CD4-positive, CD25-positive, alpha-beta regulatory T cell (primary cell): ENCODE measurements at regions not wholly inside any gene's neighbourhood (a gene's known extent, or its start where the extent isn't known, plus 50 kb on each side); places are given as distances from the start of the nearest gene placed in this dataset.

Experiments used
- ATAC-seq, 2 donors: fragments of 150-1000 bp; cut with Tn5 transposase; one replicate each; pipeline ENCODE4 v1.10.0; 2021; ENCODE audit warnings: low read depth in 2 of 2, moderate number of reproducible peaks in 2 of 2, moderate library complexity in 1 of 2
- DNase-seq, 3 donors: peaks; one replicate each; pipeline versions ENCODE4 v3.0.0 to v3.0.0-alpha.2; 2012 to 2022; ENCODE audit warnings: mixed read lengths in 1 of 3
- H3K27ac ChIP-seq: one replicate; pipeline ENCODE4 v1.7.0; 2013; ENCODE audit warnings: mild to moderate bottlenecking, low read length; ENCODE audit not compliant: insufficient read depth, poor library complexity, severe bottlenecking
- H3K27me3 ChIP-seq: one replicate; pipeline ENCODE4 v1.7.0; 2013; ENCODE audit warnings: low read length; ENCODE audit not compliant: control insufficient read depth, insufficient read depth
- H3K36me3 ChIP-seq: one replicate; pipeline ENCODE4 v1.7.0; 2013; ENCODE audit warnings: mild to moderate bottlenecking, low read length, moderate library complexity; ENCODE audit not compliant: control insufficient read depth, insufficient read depth
- H3K4me1 ChIP-seq: 2 replicates; pipeline ENCODE4 v1.7.0; 2013; ENCODE audit warnings: mild to moderate bottlenecking, low read length; ENCODE audit not compliant: insufficient read depth, control insufficient read depth, poor library complexity, severe bottlenecking
- H3K4me3 ChIP-seq: one replicate; pipeline ENCODE4 v1.7.0; 2013; ENCODE audit warnings: low read depth, mild to moderate bottlenecking, low read length, moderate library complexity
- H3K9me3 ChIP-seq, 2 experiments: 1 replicate in 1 of 2; 2 replicates in 1 of 2; pipeline ENCODE4 v1.7.0; 2013; ENCODE audit warnings: low read length in 2 of 2, mild to moderate bottlenecking in 1 of 2, moderate library complexity in 1 of 2; ENCODE audit not compliant: control insufficient read depth in 2 of 2
- H3K27ac Mint-ChIP-seq, 3 donors: one replicate each; pipeline ENCODE4 v1.8.0; 2020 to 2022; ENCODE audit warnings: mild to moderate bottlenecking in 3 of 3, mixed read lengths in 3 of 3, moderate library complexity in 2 of 3
- H3K27me3 Mint-ChIP-seq: one replicate; pipeline ENCODE4 v1.8.0; 2022; ENCODE audit warnings: mild to moderate bottlenecking, mixed read lengths
- H3K36me3 Mint-ChIP-seq: one replicate; pipeline ENCODE4 v1.8.0; 2020; ENCODE audit warnings: mixed read lengths
- H3K4me1 Mint-ChIP-seq, 4 donors: one replicate each; pipeline ENCODE4 v1.8.0; 2020 to 2022; ENCODE audit warnings: mixed read lengths in 4 of 4, mild to moderate bottlenecking in 1 of 4
- H3K4me3 Mint-ChIP-seq, 4 donors: one replicate each; pipeline ENCODE4 v1.8.0; 2020 to 2022; ENCODE audit warnings: mild to moderate bottlenecking in 4 of 4, mixed read lengths in 4 of 4, moderate library complexity in 3 of 4
- H3K9me3 Mint-ChIP-seq, 7 donors: one replicate each; pipeline ENCODE4 v1.8.0; 2020 to 2022; ENCODE audit warnings: mixed read lengths in 7 of 7, mild to moderate bottlenecking in 3 of 7, moderate library complexity in 2 of 7

DNA sequence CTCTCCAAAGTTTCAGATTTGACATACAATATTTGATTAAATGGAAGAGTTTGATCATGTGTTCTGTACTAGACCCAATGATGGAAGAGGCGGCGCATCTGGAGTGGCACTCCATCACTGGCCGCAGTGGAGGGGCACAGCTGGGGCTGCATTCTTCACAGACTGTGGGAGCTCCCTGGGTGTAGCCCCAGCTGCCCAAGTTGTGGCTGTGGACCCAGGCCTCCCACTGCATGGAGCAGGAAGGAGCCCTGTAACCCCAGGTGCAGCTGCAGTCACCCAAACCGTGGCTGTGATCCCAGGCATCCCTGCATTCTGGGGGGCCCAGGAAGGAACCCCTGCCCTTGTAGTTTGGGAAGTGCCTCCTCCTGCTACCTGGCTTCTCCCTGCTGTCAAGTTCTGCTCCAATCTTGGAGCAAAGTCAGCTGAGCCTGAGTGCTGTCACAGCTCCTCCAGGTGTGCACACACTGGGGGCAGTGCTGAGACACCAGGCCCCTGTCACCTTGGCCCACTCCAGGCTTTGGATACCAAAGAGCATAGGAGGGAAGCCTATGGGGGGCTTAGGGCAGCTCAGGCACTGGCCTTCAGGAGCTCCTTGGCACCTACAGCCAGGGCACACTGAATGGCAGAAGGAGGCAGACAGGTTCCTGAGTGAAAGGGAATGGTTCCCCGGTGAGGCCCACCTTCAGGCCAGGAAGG, 651.9 kb upstream of the BCHE start:
- DNase-seq (no peak), ATAC-seq (no peak)
- no peak overlapping the region for H3K27ac Mint-ChIP-seq
- H3K9me3 Mint-ChIP-seq: peaks cover 1 to 12% (median 3%) of the 10 kb centered on the region in 7 donors
- no peaks in the 10 kb centered on the region for H3K4me1 ChIP-seq
- no peaks in the 10 kb centered on the region for H3K27me3 Mint-ChIP-seq
- H3K27me3 ChIP-seq: no peaks in the 10 kb centered on the region
- H3K4me3 Mint-ChIP-seq: no peak overlapping the region
- peaks cover 0 to 21% of the 10 kb centered on the region in 2 experiments for H3K9me3 ChIP-seq
- no peak overlapping the region for H3K4me3 ChIP-seq
- no peaks in the 10 kb centered on the region for H3K36me3 ChIP-seq
- no peak overlapping the region for H3K27ac ChIP-seq
- H3K4me1 Mint-ChIP-seq: no peaks in the 10 kb centered on the region
- no peaks in the 10 kb centered on the region for H3K36me3 Mint-ChIP-seq

DNA sequence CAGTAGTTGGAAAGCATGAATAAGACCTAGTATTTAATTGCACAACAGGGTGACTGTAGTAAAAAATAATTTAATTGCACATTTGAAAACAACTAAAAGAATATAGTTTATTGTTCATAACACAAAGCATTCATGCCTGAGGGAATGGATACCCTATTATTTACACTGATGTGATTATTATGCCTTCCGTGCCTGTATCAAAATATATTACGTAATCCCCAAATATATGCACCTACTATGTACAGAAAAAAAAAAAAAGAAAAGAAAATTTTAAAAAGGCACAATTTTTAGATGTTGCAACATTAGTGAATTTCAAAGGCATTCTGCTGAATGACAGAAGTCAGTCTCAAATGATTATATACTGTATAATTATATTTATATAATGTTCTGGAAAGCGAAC, 647.2 kb upstream of the BCHE start:
- Mint-ChIP-seq H3K36me3 (no peaks in the 10 kb centered on the region), H3K4me3 (no peak overlapping the region), H3K9me3 (peaks cover 0 to 25% (median 4%) of the 10 kb centered on the region in 7 donors), H3K4me1 (no peaks in the 10 kb centered on the region), H3K27me3 (no peaks in the 10 kb centered on the region), H3K27ac (no peak overlapping the region)
- DNase-seq (no peak), ATAC-seq (no peak)
- Histone ChIP-seq H3K27me3 (no peaks in the 10 kb centered on the region), H3K36me3 (no peaks in the 10 kb centered on the region), H3K4me1 (no peaks in the 10 kb centered on the region), H3K27ac (no peak overlapping the region), H3K9me3 (peaks cover 0 to 8% of the 10 kb centered on the region in 2 experiments), H3K4me3 (no peak overlapping the region)

GRCh38 chr3:166481340-166481739, 644.1 kb upstream of the BCHE start:
- no peak for ATAC-seq
- no peaks in the 10 kb centered on the region for H3K36me3 ChIP-seq
- no peak overlapping the region for H3K27ac ChIP-seq
- no peak overlapping the region for H3K4me3 ChIP-seq
- no peaks in the 10 kb centered on the region for H3K4me1 Mint-ChIP-seq
- peaks cover 0 to 8% of the 10 kb centered on the region in 2 experiments for H3K9me3 ChIP-seq
- H3K27me3 Mint-ChIP-seq: no peaks in the 10 kb centered on the region
- H3K36me3 Mint-ChIP-seq: no peaks in the 10 kb centered on the region
- no peaks in the 10 kb centered on the region for H3K27me3 ChIP-seq
- no peaks in the 10 kb centered on the region for H3K4me1 ChIP-seq
- H3K9me3 Mint-ChIP-seq: peaks cover 2 to 33% (median 6%) of the 10 kb centered on the region in 7 donors
- no peak overlapping the region for H3K4me3 Mint-ChIP-seq
- no peak for DNase-seq
- H3K27ac Mint-ChIP-seq: no peak overlapping the region

GRCh38 chr3:166478356-166478755, 641.1 kb upstream of the BCHE start:
- peaks cover 0 to 22% (median 4%) of the 10 kb centered on the region in 7 donors for H3K9me3 Mint-ChIP-seq
- Histone ChIP-seq H3K4me1 (no peaks in the 10 kb centered on the region), H3K4me3 (no peak overlapping the region), H3K27ac (no peak overlapping the region), H3K27me3 (no peaks in the 10 kb centered on the region), H3K9me3 (peaks cover 0 to 8% of the 10 kb centered on the region in 2 experiments), H3K36me3 (no peaks in the 10 kb centered on the region)
- no peak for DNase-seq
- ATAC-seq: no peak
- H3K27me3 Mint-ChIP-seq: no peaks in the 10 kb centered on the region
- H3K27ac Mint-ChIP-seq: no peak overlapping the region
- H3K4me3 Mint-ChIP-seq: no peak overlapping the region
- H3K36me3 Mint-ChIP-seq: no peaks in the 10 kb centered on the region
- no peaks in the 10 kb centered on the region for H3K4me1 Mint-ChIP-seq

- Mint-ChIP-seq H3K27ac (no peak overlapping the region), H3K9me3 (peaks cover 0 to 5% (median 0%) of the 10 kb centered on the region in 7 donors), H3K27me3 (no peaks in the 10 kb centered on the region), H3K4me1 (no peaks in the 10 kb centered on the region), H3K4me3 (no peak overlapping the region), H3K36me3 (no peaks in the 10 kb centered on the region)
- no peak overlapping the region for H3K4me3 ChIP-seq
- no peaks in the 10 kb centered on the region for H3K4me1 ChIP-seq
- DNase-seq: no peak
- no peak for ATAC-seq
- H3K9me3 ChIP-seq: peaks cover 0 to 8% of the 10 kb centered on the region in 2 experiments
- H3K27me3 ChIP-seq: no peaks in the 10 kb centered on the region
- no peaks in the 10 kb centered on the region for H3K36me3 ChIP-seq
- no peak overlapping the region for H3K27ac ChIP-seq
These were observed 636.3 kb upstream of the BCHE start for GRCh38 chr3:166473501-166473900.

DNA sequence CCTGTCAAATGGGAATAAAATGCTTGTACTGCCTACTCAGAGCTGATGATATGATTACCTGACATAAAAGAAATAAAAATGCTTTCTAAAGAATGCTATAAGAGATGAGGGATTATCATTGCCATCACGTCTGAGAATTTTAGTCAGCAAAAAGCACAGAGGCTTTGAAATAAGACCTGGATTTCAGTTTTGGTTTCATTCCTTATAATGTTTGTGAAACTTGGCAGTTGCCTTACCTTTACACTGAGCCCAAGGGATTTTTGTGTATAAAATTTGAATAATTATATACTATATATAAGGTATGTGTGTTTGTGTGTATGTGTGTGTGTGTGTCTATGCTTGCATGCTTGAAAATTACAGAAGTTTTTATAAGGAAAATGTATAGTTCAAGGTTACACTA, 634.8 kb upstream of the BCHE start:
- Mint-ChIP-seq H3K4me1 (no peaks in the 10 kb centered on the region), H3K36me3 (no peaks in the 10 kb centered on the region), H3K27ac (no peak overlapping the region), H3K27me3 (no peaks in the 10 kb centered on the region), H3K4me3 (no peak overlapping the region), H3K9me3 (peaks cover 0 to 4% (median 0%) of the 10 kb centered on the region in 7 donors)
- Histone ChIP-seq H3K27ac (no peak overlapping the region), H3K27me3 (no peaks in the 10 kb centered on the region), H3K4me1 (no peaks in the 10 kb centered on the region), H3K9me3 (no peaks in the 10 kb centered on the region), H3K36me3 (no peaks in the 10 kb centered on the region), H3K4me3 (no peak overlapping the region)
- DNase-seq: no peak
- no peak for ATAC-seq

GRCh38 chr3:166471074-166471767, 634.0 kb upstream of the BCHE start:
- H3K27me3 ChIP-seq: no peaks in the 10 kb centered on the region
- H3K9me3 ChIP-seq: no peaks in the 10 kb centered on the region
- H3K4me3 Mint-ChIP-seq: no peak overlapping the region
- H3K4me1 Mint-ChIP-seq: no peaks in the 10 kb centered on the region
- no peaks in the 10 kb centered on the region for H3K36me3 Mint-ChIP-seq
- H3K27me3 Mint-ChIP-seq: no peaks in the 10 kb centered on the region
- no peaks in the 10 kb centered on the region for H3K4me1 ChIP-seq
- no peaks in the 10 kb centered on the region for H3K36me3 ChIP-seq
- no peak for ATAC-seq
- no peak overlapping the region for H3K27ac ChIP-seq
- no peak overlapping the region for H3K27ac Mint-ChIP-seq
- peaks cover 0 to 5% (median 1%) of the 10 kb centered on the region in 7 donors for H3K9me3 Mint-ChIP-seq
- no peak for DNase-seq
- no peak overlapping the region for H3K4me3 ChIP-seq
